Left ventricle myocardium superior (tissue), 1 donor: ENCODE measurements at regions not wholly inside any gene's neighbourhood (a gene's known extent, or its start where the extent isn't known, plus 50 kb on each side); places are given as distances from the start of the nearest gene placed in this dataset.

ENCODE experiments used
- ATAC-seq: fragments of 200-7000 bp; cut with Tn5 transposase; one replicate; pipeline ENCODE4 v1.9.1; 2020; ENCODE audit warnings: mild to moderate bottlenecking, moderate library complexity
- DNase-seq: peaks from one replicate; pipeline ENCODE4 v3.0.0-alpha.2; 2020
- intact Hi-C: fragments of 100-400 bp; cut with micrococcal nuclease; formaldehyde crosslinking; loops from one replicate; pipeline ENCODE4 v1.11.0; 2022
- donor health status: DM: no; HTN: yes; CAD: no; lungs with severe emphysema.

DNA sequence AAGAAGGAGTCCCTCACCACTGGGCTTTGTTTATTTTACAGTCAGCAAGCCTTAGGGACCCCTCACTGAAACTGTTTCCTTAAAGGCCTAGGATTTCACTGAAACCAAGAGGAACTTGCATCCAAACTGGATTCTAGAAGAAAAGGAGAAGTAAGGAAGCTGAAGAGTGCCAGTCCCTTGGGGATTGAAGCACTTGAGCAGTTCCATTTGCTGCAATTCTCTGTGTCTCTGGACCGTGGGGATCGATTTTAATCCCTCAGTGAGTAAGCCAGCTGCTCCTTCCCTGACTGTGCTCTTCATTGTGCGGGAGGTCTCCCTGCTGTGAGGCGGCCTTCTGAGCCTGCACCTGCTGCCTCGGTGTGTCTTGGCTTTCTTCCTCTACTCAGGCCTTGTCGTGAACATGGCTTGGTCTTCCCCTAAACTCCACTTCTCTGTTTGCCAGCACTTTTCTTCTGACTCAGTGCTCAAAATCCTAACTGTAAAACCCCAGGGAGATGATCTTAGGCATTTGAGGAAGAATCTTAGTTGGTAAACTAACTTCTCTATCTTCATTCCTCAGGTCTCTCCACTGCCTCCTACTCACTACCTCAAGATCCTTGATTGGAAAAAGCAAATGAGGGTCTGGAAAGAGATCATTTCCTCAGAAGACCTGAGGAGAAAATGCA, 132.6 kb downstream of the SLC38A6 start:
- ATAC-seq (no peak), DNase-seq (no peak)
- intact Hi-C loops = no loop called here

DNA sequence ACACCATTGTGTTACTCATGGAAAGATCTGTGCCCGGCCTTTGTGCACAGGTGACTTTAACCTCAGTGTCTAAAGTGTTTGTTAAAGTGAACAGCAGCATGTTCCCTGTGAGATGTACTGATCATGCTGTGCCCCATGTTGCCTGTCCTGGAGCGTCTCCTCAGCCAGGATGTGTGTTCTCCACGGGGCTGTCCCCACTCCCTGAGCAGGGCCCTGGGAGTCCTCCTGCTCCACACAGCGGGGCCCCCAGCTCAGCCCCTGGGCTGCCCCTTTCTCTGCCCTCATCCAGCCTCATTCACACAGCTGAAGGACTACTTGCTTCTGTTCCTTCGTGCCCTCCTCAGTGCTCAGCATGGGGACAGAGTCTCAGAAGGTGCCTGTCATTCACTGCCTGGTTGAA, 131.5 kb downstream of the SLC38A6 start:
- ATAC-seq (no peak), DNase-seq (no peak)
- intact Hi-C loops = no loop called here

DNA sequence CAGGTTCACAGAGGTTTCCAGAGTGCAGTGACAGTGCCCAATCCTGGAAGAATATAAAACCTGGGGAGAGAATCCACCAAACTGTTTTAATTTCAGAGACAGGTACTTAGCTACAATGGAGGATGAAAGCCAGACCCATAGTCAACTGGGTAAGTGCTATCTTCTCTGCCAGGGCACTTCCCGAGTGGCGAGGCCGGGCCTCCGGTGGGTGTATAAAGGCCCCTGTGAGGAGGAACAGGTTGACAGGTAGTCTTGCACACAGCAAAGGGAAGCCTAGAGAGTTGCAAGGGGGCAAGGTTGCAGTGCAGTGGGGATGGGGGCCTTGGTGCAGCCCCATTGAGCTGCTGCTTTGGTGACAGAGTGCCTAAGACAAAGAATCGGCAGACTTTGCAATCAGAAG, 130.7 kb downstream of the SLC38A6 start:
- ATAC-seq (no peak), DNase-seq (no peak)
- intact Hi-C loops = no loop called here

DNA sequence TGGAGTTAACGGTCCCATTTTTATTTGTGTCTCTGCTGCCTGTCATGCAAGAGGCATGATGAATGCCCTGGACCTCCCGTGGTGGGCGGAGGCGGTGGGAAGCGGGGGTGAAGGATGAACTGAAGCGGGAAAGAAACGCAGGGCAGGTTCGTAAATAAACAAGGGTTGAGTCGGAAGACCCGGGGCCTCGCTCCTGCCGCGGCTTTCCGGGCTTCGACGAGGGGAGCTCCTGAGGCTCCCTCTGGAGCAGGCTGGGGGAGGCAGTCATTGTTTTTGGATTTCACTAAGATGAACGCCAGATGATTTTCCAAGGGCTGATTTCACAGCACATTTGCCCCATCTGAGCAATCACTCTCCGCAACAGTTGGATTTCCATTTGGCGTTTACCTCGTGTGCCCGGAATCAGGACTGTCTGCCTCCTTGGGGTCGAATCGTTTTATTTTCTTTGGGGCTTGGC, 130.2 kb downstream of the SLC38A6 start:
- intact Hi-C loops = no loop called here
- ATAC-seq (no peak), DNase-seq (no peak)

DNA sequence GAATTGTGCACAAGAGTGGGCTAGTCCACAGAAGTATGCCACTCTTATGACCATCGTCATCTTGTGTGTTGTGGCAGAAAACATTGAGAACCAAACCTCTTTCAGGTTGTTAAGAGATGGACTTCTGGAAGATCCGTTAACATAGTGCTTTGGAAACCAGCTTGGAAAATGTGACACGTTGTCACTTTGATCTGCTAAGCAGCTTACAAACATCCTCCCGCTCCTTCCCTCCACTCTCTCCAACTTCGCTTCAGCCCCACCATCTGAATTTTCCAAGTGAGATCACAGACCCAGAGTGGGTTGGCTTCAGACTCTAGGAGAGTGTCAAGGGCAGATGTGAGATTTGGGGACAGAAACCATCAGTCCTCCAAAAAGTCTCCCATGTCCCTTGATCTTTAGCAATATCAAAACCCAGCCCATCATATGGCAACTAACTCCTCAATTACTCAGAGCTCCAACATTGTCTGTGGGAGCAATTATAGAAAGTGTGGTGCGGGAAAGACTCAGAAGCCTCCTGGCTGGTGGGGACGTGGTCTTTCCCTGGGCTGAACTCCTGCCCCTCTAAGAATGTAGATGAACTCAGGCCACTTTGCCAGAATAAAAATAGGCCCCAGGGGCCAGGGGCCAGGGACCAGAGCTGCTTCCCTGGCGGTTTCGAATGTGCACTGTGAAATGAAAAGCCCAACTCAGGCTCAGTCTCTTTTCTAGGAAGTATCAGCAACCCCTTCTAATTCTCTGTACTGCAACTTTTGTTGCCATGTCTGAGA, 129.5 kb downstream of the SLC38A6 start:
- ATAC-seq (no peak), DNase-seq (no peak)
- intact Hi-C loops = no loop called here

DNA sequence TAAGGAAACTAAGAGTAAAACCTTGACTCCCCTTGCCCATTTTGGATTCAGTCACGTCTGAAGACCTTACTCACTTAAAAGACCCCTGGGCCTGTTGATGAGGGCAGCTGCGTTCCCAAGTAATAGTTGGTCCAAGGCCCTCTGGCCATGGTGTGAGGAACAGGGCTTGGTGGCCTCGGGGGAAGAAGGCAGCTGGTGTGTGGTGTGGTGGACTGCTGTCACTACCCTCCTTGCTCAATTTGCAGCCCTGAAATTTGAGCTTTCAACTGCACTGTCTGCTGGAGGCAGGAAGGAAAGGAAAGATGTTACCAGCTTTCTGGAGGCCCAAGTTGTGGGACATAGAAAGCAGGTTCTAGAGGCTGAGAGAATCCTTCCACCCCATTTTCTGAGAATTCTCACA, 128.2 kb downstream of the SLC38A6 start:
- intact Hi-C loops = no loop called here
- DNase-seq = no peak
- ATAC-seq = peak; percentile 38

DNA sequence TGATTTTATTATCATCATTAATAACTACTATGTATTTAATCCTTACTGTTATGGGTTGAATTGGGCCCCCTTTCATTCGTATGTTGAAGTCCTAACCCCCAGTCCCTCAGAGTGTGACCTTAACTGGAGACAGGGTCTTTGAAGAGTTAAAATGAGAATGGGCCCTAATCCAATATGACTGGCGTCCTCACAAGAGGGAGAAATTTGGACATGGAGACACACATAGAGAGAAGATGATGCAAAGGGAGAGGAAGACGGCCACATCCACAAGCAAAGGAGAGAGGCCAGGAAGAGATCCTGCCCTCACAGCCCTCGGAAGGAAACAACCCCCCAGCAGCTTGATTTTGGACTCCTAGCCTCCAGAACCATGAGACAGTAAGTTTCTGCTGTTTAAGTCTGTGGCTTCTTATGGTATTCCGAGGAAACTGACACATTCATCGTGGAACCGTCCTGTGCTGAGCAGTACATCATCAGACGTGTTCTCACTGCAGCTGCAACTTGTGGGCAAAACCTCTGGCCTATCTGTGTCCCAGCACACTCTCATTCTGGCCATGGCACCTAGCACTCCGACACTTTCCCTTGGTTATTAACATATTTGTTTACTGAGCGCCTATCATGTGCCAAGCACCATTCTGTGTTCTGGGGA, 127.6 kb downstream of the SLC38A6 start:
- ATAC-seq (no peak), DNase-seq (no peak)
- intact Hi-C loops = no loop called here

DNA sequence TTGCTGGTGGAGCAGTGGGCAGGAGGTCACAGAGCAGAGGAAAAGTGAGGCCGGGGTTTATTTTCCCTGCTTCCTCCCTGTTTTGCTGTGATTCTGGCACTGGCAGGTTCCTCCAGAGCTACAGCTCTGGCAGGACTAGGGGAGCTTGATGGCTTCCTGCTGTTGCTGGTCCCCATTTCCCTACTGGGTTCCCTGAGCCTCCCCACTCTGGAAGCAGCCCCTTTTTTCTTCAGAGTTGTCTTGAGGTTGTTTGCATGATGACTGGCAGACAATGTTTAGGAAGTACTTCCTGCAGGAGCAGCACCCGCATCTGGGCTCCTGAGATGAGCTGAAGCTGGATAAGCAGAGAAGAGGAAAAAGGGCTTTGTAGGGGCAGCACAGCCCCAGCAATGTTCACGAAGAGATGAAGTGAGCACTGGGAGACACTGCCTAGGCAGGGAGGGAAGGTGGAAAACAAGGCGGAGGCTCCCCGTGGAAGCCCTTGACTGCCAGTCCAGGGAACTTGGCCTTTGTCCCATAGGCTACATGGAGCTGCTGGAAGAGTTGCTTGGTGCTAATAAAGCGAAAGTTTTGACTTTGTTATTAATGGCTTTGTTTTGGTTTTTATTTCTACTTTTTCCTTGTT, 126.9 kb downstream of the SLC38A6 start:
- ATAC-seq = no peak
- intact Hi-C loops = no loop called here
- no peak for DNase-seq

DNA sequence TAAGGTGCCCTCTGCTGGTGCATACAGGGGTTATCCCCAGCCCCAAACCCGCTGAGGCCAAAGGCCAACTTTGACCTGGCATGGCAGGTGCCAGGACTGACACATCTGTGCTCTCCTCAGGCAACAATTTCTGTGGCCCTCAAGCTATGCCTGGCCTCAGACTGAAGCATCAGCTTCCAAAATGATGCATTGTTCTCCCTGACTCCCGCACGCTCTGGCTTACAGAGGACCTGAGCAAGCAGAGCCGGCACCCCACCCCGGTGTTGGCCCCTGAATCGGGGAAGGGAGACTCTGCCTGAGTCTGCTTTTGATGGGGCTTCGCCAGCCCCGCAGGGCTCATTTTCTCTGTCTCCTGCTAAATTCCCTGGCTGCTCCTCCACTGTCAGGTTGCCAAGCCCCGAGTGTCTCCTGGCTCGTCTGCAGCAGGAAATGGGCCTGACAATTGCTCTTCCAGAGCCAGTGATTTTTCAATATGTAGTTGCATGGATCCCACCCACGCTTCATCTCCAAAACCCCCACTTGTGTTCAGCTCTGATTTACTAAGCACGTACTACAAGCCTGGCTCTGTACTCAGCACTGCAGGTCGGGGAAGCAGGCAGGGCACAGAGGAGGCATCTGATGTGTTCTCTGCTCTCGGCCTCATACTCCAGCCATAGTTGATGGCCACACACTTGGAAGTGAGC, 126.1 kb downstream of the SLC38A6 start:
- DNase-seq (peak; percentile 67), ATAC-seq (peak; percentile 7)
- intact Hi-C loops = no loop called here

DNA sequence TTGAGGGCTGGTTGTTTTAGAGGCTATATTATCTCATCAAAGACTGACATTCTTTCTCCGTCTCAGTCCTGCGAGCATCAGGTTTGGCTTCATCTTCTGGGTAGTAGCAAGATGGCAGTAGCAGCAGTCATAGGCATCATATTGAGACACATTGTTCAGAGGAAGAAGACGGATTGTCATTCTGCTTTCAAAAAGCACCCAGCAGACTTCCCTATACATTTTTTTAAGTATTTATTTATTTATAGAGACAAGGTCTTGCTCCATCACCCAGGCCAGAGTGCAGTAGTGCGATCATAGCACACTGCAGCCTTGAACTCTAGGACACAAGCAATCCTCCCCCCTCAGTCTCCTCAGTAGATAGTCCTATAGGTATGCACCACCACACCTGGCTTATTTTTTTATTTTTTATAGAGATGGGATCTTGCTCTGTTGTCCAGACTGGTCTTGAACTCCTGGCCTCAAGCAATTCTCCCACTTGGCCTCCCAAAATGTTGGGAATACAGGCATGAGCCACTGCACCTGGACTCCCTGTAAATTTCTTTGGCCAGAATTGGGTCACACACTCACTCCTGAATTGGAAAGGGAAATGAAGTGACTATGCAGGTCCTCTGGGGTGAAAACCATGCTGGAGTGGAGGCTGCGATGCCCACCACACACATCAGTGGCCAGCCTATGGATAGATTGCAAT, 125.4 kb downstream of the SLC38A6 start:
- DNase-seq (no peak), ATAC-seq (no peak)
- intact Hi-C loops = no loop called here

DNA sequence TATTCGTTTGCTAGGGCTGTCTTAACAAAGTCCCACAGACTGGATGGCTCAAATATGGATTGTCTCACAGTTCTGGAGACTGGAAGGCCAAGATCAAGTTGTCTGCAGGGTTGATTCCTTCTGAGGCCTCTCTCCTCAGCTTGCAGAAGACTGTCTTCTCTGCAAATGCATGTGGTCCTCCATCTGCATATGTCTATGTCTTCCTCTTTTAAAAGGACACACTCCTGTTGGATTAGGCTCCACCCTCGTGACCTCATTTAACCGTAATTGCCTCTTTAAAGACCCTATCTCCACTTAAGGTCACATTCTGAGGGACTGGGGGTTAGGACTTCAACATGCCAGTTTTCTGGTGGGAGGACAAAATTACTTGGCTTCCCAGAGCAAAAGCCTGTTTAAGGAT, 123.3 kb downstream of the SLC38A6 start:
- no peak for ATAC-seq
- intact Hi-C loops = no loop called here

DNA sequence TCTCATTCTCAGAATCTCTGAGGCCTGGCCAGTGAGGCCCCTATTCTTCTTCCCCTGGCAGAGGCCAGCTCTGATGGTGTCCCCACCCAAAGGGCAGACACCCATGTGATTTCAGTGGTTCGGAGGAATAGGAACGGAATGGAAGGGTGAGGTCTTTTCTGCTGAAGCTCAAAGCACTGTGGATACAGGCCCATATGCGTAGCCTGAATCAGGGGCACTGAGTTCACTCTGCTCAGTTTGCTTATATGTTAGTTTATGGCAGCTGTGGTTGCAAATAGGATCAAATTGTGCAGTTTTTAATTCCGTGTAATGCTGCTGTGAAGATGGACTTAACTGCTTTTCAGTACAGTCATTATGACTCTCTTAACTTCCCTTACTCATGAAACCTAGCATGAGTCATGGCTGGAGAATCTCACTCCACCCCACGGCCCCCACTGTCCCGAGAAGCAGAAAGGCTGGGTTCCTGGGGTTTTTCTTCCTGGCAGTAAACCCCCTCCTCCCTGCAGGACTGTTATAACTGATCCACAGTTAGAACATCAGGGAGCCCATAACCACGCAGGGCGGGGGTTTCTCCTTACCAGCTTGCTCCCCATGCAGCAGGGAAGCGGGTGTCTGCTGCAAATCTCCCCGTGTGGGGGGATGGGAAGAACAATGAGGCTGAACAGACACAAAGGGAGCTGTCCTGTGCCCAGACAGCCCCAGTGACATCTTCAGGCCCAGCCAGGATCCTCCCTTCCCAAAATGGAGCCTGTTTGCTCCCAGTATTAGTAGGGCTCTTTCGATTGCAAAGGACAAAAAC, 122.7 kb downstream of the SLC38A6 start:
- ATAC-seq = peak; percentile 82
- intact Hi-C loops = no loop called here
- DNase-seq = peak; percentile 42

More for the DNA sequence above, 123.3 kb downstream of the SLC38A6 start:
- DNase-seq = no peak

DNA sequence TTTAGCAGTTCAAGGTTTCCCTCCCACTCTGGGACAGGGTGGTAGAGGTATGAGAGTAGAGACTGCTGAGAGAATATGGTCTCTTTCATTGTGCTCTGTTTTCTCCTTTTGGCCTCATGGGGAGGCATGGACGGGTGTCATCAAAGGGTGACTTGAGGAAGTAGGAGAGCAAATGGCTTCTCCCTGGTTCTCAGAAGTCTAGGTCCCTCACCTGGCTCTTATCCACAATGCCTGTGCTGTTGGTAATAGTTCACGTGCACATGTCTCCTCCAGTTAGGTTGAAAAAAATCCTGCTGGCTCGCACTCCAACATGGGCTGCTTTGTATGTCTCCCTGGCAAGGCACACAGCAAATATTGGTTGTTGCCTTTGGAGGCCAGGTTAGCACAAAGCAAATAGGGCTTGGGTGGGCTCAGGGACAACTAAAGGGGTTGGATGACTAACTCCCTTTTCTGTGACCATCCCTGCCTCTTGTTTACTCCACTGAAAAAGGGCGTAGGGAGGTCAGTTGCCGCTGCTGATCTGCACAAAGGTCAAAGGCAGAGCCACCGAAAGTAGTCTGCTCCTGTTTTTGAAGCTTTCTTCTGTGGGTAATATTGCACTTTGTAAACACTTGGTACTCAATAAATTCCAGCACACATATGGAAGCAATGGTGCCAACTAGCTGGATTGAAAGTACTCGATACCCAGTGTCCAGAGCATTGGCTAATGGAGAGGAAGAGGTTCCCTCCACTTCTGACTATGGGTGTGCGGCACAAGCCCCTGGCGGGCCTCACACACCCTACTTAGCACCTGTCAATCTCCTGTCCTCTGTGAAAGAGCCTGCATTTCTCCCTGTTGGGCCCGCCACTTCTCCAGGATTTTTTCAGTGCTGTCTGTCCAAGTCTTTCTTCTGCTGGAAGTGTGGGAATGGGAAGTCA, 121.8 kb downstream of the SLC38A6 start:
- ATAC-seq (no peak), DNase-seq (no peak)
- intact Hi-C loops = no loop called here
